ENCODE measurements at regions not wholly inside any gene's neighbourhood (a gene's known extent, or its start where the extent isn't known, plus 50 kb on each side); places are given as distances from the start of the nearest gene placed in this dataset.

- no peak for TF ChIP-seq CTCF (IDR thresholded peaks at IDR 0.05; ENCODE audit: insufficient read depth, low read depth, low read length, missing control alignments)
Measured at GRCh38 chr14:49364752-49365117, 221.4 kb downstream of the RPS29 start.

GRCh38 chr14:49363821-49364751 lies 222.1 kb downstream of the RPS29 start:
- TF ChIP-seq CTCF (IDR thresholded peaks at IDR 0.05; ENCODE audit: insufficient read depth, low read depth, low read length, missing control alignments) = no peak
- no peak for DNase-seq (ENCODE audit: low read depth)
- H3K4me3 ChIP-seq (ENCODE audit: low read length) = no peak overlapping the region

More at GRCh38 chr14:49364752-49365117, 221.4 kb downstream of the RPS29 start:
- no peak overlapping the region for H3K4me3 ChIP-seq (ENCODE audit: low read length)
- no peak for DNase-seq (ENCODE audit: low read depth)

- H3K4me3 ChIP-seq (ENCODE audit: low read length) = no peak overlapping the region
- no peak for TF ChIP-seq CTCF (IDR thresholded peaks at IDR 0.05; ENCODE audit: insufficient read depth, low read depth, low read length, missing control alignments)
- no peak for DNase-seq (ENCODE audit: low read depth)
Measured at GRCh38 chr14:49362916-49363315, 223.3 kb downstream of the RPS29 start.

- DNase-seq (ENCODE audit: low read depth) = no peak
- no peak for TF ChIP-seq CTCF (IDR thresholded peaks at IDR 0.05; ENCODE audit: insufficient read depth, low read depth, low read length, missing control alignments)
- no peak overlapping the region for H3K4me3 ChIP-seq (ENCODE audit: low read length)
Measured at GRCh38 chr14:49339130-49339529, 247.1 kb downstream of the RPS29 start.

- TF ChIP-seq CTCF (IDR thresholded peaks at IDR 0.05; ENCODE audit: insufficient read depth, low read depth, low read length, missing control alignments) = no peak
- H3K4me3 ChIP-seq (ENCODE audit: low read length) = no peak overlapping the region
- DNase-seq (ENCODE audit: low read depth) = no peak
Measured at GRCh38 chr14:49319810-49320209, 266.4 kb downstream of the RPS29 start.

- H3K4me3 ChIP-seq (ENCODE audit: low read length) = no peak overlapping the region
- no peak for DNase-seq (ENCODE audit: low read depth)
- TF ChIP-seq CTCF (IDR thresholded peaks at IDR 0.05; ENCODE audit: insufficient read depth, low read depth, low read length, missing control alignments) = no peak
Measured at GRCh38 chr14:49315570-49315969, 270.6 kb downstream of the RPS29 start.

GRCh38 chr14:49314737-49315136 lies 271.4 kb downstream of the RPS29 start:
- no peak for DNase-seq (ENCODE audit: low read depth)
- TF ChIP-seq CTCF (IDR thresholded peaks at IDR 0.05; ENCODE audit: insufficient read depth, low read depth, low read length, missing control alignments) = no peak
- H3K4me3 ChIP-seq (ENCODE audit: low read length) = no peak overlapping the region

Data from epithelial cell of esophagus (primary cell).